Panc1 (cell line): ENCODE measurements at regions not wholly inside any gene's neighbourhood (a gene's known extent, or its start where the extent isn't known, plus 50 kb on each side); places are given as distances from the start of the nearest gene placed in this dataset.

Experiments
- ATAC-seq: fragments of 200-7000 bp; cut with Tn5 transposase; 2 replicates; pipeline ENCODE4 v1.9.1; 2020; ENCODE audit warnings: mild to moderate bottlenecking, moderate library complexity
- BruUV-seq: library from RNA; stranded (reverse); fragments of 400-500 nt; replicated peaks from 2 replicates; lab custom pipeline; 2021; lab: Mats Ljungman, UMichigan
- CTCF ChIA-PET: fragments of 300-600 bp; sonication (Branson Sonifier 250); formaldehyde crosslinking; loops from one replicate; lab custom pipeline; 2022; ENCODE audit warnings: antibody characterized with exemption; lab: Charles Lee
- POLR2A ChIA-PET: fragments of 300-600 bp; sonication (Branson Sonifier 250); formaldehyde crosslinking; loops from one replicate; lab custom pipeline; 2022; ENCODE audit warnings: antibody characterized with exemption; lab: Charles Lee
- DNase-seq: peaks from one replicate; pipeline ENCODE4 v3.0.0-alpha.2; 2010; ENCODE audit warnings: low read depth, low spot score
- H3K27ac ChIP-seq: 2 replicates; pipeline ENCODE4 v1.5.1; 2011; ENCODE audit warnings: mild to moderate bottlenecking, low read length, inconsistent platforms
- H3K27me3 ChIP-seq: fragments of 200-500 bp; sonication (Bioruptor generic); 2 replicates; pipeline ENCODE4 v1.6.0; 2014; ENCODE audit warnings: low read length, inconsistent platforms; ENCODE audit not compliant: control insufficient read depth, insufficient read depth
- H3K36me3 ChIP-seq: fragments of 200-500 bp; sonication (Bioruptor generic); 2 replicates; pipeline ENCODE4 v1.5.1; 2014; ENCODE audit warnings: inconsistent platforms, mild to moderate bottlenecking, low read length, moderate library complexity; ENCODE audit not compliant: control insufficient read depth, insufficient read depth
- H3K4me1 ChIP-seq: 2 replicates; pipeline ENCODE4 v1.5.1; 2011; ENCODE audit warnings: inconsistent platforms, mild to moderate bottlenecking, low read length, moderate library complexity; ENCODE audit not compliant: control insufficient read depth, insufficient read depth
- H3K4me3 ChIP-seq, 2 experiments: 2 replicates each; pipeline ENCODE4 v1.5.1; 2011 to 2012; ENCODE audit warnings: low read depth in 2 of 2, low read length in 2 of 2, mild to moderate bottlenecking in 2 of 2, inconsistent platforms in 1 of 2, moderate library complexity in 1 of 2
- H3K9me3 ChIP-seq: fragments of 200-500 bp; sonication (Bioruptor generic); 2 replicates; pipeline ENCODE4 v1.5.1; 2014; ENCODE audit warnings: low read depth, mild to moderate bottlenecking, inconsistent platforms, low read length, moderate library complexity; ENCODE audit not compliant: control insufficient read depth, insufficient read depth
- POLR2AphosphoS5 ChIP-seq: IDR thresholded peaks from 2 replicates; pipeline ENCODE4 v1.6.1; 2012; ENCODE audit warnings: mild to moderate bottlenecking, low read depth, low read length, moderate library complexity
- SIN3A ChIP-seq: IDR thresholded peaks from 2 replicates; pipeline ENCODE4 v1.6.1; 2012; ENCODE audit warnings: low read depth, mild to moderate bottlenecking, low read length, moderate library complexity, borderline replicate concordance; ENCODE audit not compliant: insufficient read depth
- TCF7L2 ChIP-seq: IDR thresholded peaks from 2 replicates; pipeline ENCODE4 v1.6.1; 2011; ENCODE audit warnings: mild to moderate bottlenecking, low read depth, low read length, inconsistent platforms
- in situ Hi-C: cut with HindIII; loops from 2 replicates; pipeline ENCODE4 v1.10.0; 2016; ENCODE audit warnings: low sequenced_read_pairs, low pct_unique_long_range_greater_than_20kb
- intact Hi-C: fragments of 100-400 bp; cut with micrococcal nuclease; formaldehyde crosslinking; loops from one replicate; pipeline ENCODE4 v1.10.0; 2022; ENCODE audit not compliant: unreplicated experiment
- TF ChIP-seq, protein P1 (sequence below): fragments of 450-650 bp; IDR thresholded peaks from 2 replicates; pipeline ENCODE4 v1.5.1; 2017; ENCODE audit warnings: mild to moderate bottlenecking
- TF ChIP-seq, protein P2 (sequence below), 2 experiments: IDR thresholded peaks; 2 replicates each; pipeline ENCODE4 v1.6.1; 2011 to 2012; ENCODE audit warnings: low read depth in 2 of 2, control low read depth in 1 of 2, low read length in 1 of 2, mild to moderate bottlenecking in 1 of 2, moderate library complexity in 1 of 2; ENCODE audit not compliant: insufficient read depth in 1 of 2

DNA sequence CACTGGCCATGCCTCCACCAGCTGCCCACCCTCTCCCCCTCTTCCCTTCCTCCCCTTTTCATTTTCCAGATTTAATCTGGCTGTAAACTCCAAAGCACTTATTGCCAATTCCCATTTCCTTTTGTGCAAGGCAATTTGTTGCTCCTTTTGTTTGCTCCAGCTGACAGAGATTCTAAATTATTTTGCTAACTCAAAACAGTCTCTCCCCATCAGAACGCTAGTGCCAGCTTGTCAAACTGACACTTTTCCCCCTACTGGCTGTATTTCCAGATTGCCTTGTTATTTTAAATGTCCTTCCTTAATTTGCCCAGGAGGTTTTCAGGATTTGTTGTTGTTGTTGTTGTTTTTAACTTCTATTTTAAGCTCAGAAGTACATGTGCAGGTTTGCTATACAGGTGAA lies 57.0 kb upstream of the PAK1 start:
- ChIA-PET POLR2A (no interaction called here), CTCF (no interaction called here)
- ATAC-seq (no peak), DNase-seq (no peak)
- Histone ChIP-seq H3K27ac (no peak overlapping the region), H3K9me3 (no peaks in the 10 kb centered on the region), H3K4me1 (no peaks in the 10 kb centered on the region), H3K4me3 (no peak overlapping the region), H3K27me3 (no peaks in the 10 kb centered on the region), H3K36me3 (no peaks in the 10 kb centered on the region)
- no peak for TF ChIP-seq POLR2AphosphoS5
- TF ChIP-seq, protein P1, sequence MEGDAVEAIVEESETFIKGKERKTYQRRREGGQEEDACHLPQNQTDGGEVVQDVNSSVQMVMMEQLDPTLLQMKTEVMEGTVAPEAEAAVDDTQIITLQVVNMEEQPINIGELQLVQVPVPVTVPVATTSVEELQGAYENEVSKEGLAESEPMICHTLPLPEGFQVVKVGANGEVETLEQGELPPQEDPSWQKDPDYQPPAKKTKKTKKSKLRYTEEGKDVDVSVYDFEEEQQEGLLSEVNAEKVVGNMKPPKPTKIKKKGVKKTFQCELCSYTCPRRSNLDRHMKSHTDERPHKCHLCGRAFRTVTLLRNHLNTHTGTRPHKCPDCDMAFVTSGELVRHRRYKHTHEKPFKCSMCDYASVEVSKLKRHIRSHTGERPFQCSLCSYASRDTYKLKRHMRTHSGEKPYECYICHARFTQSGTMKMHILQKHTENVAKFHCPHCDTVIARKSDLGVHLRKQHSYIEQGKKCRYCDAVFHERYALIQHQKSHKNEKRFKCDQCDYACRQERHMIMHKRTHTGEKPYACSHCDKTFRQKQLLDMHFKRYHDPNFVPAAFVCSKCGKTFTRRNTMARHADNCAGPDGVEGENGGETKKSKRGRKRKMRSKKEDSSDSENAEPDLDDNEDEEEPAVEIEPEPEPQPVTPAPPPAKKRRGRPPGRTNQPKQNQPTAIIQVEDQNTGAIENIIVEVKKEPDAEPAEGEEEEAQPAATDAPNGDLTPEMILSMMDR = peak; percentile 10; the same call in 1 of the 2 replicates
- in situ Hi-C loops = no loop called here
- no TSS peak for BruUV-seq
- intact Hi-C loops = no loop called here

DNA sequence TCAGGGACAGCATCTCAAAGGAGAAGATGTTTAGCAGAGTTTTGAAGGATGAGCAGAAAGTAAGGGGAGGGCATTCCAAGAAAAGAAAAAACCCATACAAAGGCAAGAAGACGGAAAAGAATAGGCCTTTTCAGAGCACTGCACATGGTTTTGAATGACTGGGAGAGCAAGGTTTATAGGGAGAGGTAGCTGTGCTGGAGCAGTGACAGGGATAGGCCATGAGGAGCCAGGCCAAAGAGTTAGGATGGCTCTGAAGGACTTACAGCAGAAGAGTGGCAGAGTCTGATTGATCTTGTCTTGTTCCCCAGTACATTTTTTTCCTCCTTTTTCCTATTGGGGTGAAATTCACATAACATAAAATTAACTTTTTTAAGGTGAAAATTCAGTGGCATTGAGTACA lies 55.8 kb upstream of the PAK1 start:
- intact Hi-C loops (no loop called here), in situ Hi-C loops (no loop called here)
- Histone ChIP-seq H3K27ac (no peak overlapping the region), H3K4me1 (no peaks in the 10 kb centered on the region), H3K4me3 (no peak overlapping the region), H3K36me3 (no peaks in the 10 kb centered on the region), H3K27me3 (no peaks in the 10 kb centered on the region), H3K9me3 (no peaks in the 10 kb centered on the region)
- CTCF ChIA-PET = no interaction called here
- no TSS peak for BruUV-seq
- POLR2A ChIA-PET = no interaction called here
- TF ChIP-seq TCF7L2 (no peak), POLR2AphosphoS5 (no peak), SIN3A (no peak)
- TF ChIP-seq, protein P1 = no peak
- TF ChIP-seq, protein P2, sequence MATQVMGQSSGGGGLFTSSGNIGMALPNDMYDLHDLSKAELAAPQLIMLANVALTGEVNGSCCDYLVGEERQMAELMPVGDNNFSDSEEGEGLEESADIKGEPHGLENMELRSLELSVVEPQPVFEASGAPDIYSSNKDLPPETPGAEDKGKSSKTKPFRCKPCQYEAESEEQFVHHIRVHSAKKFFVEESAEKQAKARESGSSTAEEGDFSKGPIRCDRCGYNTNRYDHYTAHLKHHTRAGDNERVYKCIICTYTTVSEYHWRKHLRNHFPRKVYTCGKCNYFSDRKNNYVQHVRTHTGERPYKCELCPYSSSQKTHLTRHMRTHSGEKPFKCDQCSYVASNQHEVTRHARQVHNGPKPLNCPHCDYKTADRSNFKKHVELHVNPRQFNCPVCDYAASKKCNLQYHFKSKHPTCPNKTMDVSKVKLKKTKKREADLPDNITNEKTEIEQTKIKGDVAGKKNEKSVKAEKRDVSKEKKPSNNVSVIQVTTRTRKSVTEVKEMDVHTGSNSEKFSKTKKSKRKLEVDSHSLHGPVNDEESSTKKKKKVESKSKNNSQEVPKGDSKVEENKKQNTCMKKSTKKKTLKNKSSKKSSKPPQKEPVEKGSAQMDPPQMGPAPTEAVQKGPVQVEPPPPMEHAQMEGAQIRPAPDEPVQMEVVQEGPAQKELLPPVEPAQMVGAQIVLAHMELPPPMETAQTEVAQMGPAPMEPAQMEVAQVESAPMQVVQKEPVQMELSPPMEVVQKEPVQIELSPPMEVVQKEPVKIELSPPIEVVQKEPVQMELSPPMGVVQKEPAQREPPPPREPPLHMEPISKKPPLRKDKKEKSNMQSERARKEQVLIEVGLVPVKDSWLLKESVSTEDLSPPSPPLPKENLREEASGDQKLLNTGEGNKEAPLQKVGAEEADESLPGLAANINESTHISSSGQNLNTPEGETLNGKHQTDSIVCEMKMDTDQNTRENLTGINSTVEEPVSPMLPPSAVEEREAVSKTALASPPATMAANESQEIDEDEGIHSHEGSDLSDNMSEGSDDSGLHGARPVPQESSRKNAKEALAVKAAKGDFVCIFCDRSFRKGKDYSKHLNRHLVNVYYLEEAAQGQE (IDR thresholded peaks at IDR 0.05; ENCODE audit: insufficient read depth in 1 of 2, low read depth in 2 of 2, low read length in 1 of 2) = no peak
- ATAC-seq = no peak
- no peak for DNase-seq
